GM19395 (cell line): ENCODE measurements at regions not wholly inside any gene's neighbourhood (a gene's known extent, or its start where the extent isn't known, plus 50 kb on each side); places are given as distances from the start of the nearest gene placed in this dataset.
"Not testable (repeated sequence)": the region's sequence is repeated elsewhere in the genome, so short reads cannot be mapped to it uniquely, and the experiment has no call there.

Experiments used
- ATAC-seq: cut with Tn5 transposase; IDR thresholded peaks from one replicate; pipeline ENCODE4 v1.9.1; 2021; ENCODE audit warnings: mild to moderate bottlenecking, moderate library complexity; ENCODE audit not compliant: unreplicated experiment

DNA sequence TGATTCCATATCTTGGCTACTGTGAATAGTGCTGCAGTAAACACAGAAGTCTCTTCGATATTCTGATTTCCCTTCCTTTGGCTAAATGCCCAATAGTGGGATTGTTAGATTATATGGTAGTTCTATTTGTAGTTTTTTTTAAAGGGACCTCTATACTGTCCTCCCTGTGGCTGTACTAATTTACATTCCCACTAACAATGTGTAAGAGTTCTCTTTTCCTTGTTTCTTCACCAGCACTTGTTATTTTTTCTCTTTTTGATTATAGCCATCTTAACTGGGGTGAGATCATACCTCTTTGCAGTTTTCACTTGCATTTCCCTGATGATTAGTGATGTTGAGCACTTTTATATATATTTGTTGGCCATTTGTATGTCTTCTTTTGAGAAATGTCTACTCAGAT is 102.0 kb downstream of the CARTPT start:
- ATAC-seq, result no peak

- ATAC-seq, result not testable (repeated sequence)
These were observed 103.0 kb downstream of the CARTPT start for GRCh38 chr5:71822065-71822464.

- ATAC-seq, result no peak
These were observed 106.9 kb downstream of the CARTPT start for GRCh38 chr5:71825992-71826391.

- ATAC-seq, result no peak
These were observed 109.4 kb downstream of the CARTPT start for GRCh38 chr5:71828291-71829040.

DNA sequence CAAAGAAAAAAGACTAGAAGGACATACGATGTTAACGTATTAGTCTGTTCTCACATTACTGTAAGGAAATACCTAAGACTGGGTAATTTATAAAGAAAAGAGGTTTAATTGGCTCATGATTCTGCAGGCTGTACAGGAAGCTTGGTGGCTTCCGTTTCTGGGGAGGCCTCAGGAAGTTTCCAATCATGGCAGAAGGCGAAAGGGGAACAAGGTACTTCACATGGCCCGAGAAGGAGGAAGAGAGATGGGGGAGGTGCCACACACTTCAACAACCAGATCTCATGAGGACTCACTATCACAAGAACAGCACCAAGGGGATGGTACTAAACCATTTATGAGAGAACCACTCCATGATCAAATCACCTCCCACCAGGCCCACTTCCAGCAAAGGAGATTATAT is 110.1 kb downstream of the CARTPT start:
- ATAC-seq, result no peak

DNA sequence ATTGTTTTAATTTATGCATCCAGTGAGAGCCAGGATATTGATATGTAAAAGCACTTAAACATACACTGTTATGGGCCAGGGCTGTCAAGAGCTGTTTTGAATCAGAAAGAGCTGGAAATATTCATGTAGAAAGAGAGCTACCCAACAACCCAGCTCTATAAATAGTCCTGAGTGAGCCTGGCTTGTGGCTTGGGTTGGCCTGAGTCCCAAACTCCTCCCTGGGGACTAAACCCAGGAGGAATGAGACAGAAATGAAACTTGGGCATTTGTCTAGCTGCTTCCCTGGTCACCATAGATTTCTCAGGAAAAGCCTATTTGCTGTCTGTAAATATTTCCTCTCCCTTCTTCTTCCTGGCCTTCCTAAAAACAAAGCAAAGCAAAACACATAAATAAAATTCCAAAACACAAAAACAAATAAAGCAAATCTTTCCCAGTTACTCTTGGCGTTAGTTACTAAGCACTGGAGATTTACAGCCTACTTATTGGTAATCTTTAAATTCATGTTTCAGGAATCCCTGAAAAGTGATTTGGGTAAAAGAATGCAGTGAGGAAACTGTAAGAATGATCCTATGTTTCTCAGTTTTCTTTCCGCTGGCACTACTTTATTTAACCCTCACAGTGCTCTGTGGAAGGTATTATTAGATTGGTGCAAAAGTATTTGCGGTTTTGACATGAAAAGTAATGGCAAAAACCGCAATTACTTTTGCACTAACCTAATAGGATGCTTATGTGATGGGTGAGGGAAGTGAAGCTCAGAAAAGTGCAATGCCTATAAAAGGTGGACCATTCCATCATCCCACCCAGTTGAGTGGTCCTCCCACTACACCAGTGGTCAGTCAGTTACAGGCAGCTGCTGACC is 111.8 kb downstream of the CARTPT start:
- no peak for ATAC-seq

DNA sequence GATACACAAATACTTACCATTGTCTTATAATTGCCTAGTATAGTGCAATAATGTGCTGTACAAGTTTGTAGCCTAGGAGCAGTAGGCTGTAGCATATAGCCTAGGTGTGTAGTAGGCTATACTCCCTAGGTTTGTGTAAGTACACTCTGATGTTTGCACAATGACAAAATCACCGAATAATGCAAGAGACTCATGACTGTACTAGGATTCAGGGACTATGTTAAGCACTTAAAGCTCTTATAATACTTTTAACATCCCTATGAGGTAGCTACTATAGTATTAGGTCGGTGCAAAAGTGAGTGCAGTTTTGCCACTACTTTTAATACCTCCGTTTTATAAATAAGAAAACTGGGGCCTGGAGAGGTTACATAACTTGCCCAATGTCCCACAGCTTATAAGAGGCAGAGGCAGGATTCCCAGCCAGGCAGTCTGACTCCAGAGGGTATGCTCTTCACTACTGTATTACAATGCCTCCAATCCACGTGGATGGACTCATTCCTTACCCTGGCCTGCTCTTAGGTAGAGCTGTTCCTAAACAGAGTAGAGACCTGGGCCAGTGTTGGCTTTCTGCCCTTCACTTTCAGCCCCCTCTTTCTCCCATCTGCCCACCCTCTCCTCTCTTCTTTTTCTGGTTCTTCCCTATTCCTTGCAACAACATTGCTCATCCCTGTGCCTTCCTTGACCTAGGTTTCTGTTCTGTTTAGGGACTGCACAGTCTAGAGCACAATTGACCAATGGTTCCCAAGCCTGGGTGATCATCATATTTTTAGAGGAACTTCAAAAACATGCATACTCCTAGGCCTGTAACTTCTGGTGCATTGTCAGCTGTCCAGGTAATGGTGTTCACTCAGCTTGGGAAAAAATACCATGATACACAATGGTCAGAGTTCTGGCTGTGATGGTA is 114.0 kb downstream of the CARTPT start:
- no peak for ATAC-seq

DNA sequence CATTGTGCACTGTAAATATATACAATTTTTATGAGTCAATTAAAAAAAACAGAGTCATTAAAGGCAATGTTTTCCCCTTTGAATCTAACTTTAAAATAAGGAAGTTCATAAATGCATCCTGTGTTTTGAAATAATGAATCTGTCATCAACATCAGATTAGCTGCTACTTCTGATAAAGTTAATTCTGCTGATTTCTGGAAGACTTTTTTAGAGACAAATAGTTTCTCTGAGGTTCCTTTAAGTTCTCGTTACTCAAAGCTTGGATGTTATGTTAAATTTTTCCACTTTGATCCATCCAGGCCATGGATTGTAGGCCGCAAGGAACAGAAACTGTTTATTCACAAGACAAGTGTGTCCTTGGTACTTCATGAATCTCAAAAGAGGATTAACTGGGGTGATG is 115.5 kb downstream of the CARTPT start:
- ATAC-seq, result no peak

DNA sequence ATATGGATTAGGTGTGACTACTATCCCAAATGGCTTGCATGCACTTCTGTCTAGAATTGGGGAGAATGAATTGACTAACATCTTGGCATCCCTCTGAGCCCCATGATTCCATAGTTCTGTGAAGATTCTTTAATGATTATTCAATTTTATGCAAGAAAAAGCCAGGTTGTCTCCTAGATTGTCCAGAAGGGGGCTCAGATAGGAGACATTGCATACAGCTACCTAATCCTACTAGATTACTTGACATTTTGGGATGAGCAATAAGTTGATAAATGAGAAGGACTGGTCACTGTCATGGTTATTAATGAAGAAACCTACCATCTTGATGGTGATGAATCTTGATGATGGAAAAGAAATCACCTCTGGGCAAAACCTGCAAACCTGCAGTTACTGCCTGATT is 117.0 kb downstream of the CARTPT start:
- ATAC-seq, result no peak

DNA sequence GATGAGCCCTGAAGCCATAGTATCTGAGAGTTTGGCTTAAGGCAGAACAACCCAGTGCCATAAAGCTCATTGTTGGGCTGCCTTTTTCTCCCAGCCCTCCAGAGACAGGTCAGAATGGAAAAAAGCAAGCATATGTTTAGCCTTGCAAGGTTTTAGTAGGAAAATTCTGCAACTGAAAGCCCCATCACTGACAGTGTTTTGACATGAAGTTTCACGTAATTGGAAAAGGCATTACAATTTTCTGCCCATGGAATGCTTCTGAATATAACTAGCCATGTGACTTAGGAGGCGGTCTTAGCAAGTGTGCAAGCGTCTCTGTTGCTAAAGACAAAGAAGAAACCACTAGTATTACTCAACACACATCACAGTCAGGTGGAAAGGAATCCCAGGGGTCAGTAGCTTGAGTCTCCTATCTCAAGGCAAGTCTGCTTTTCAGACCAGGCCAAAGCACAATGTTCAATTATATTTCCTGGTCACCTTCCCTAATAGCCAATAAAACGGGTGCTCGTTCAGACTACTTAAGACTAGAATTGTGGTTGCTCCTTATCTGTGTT is 117.6 kb downstream of the CARTPT start:
- no peak for ATAC-seq

- no peak for ATAC-seq
These were observed 119.2 kb downstream of the CARTPT start for GRCh38 chr5:71838286-71838685.

- ATAC-seq, result no peak
These were observed 120.2 kb downstream of the CARTPT start for GRCh38 chr5:71839096-71839884.

DNA sequence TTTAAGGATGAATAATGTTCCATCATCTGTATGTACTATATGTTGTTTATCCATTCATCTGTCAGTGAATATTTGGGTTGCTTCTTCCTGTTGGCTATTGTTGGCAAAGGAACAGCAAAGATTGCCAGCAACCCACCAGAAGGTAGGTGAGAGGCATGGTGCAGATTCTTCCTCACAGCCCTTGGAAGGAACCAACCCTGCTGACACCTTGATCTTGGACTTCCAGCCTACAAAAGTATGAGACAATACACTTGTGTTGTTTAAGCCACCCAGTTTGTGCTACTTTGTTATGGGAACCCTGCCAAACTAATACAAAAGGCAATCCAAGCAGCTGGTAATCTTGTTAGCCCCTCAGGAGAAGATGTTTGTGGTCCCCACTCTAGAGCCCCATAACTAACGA is 122.0 kb downstream of the CARTPT start:
- no peak for ATAC-seq

- ATAC-seq, result no peak
These were observed 124.0 kb downstream of the CARTPT start for GRCh38 chr5:71843111-71843510.

DNA sequence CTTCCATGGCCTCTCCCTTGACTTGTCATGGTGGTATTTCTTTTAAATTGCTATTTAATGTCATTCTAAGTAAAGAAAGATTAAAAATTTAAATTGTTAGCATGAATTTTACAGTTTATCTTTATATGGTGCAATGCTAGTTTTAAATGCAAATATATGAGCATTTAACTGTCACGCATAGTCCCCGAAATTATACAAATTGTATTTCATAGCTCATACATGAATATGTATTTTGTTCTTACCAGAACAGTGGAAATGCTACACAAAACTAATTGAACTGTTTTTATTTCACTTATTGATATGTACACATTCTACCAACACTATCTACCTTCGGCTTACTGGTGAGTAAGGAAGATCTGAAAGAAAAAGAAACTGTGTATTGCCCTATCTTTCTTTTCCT is 125.8 kb downstream of the CARTPT start:
- ATAC-seq, result no peak

DNA sequence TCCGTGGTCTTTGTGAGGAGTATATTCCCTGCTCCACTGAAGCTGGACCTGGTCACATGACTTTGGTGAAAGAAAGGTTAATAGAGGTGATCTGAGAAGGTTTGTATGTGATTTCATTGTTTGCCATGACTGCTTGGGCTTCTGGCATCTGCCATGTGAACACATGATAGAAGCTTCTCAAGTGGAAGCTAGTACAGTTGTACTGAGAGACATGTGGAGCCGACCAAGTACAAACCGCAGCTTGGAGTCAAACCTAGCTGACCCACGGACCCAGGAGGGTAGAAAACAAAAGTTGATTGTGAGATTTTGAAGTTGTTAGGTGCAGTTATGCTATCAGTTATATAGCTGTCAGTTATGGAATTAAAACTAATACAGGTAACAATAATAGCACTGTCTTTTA is 140.4 kb downstream of the CARTPT start:
- ATAC-seq, result no peak

- ATAC-seq, result no peak
These were observed 141.0 kb downstream of the CARTPT start for GRCh38 chr5:71860048-71860447.

DNA sequence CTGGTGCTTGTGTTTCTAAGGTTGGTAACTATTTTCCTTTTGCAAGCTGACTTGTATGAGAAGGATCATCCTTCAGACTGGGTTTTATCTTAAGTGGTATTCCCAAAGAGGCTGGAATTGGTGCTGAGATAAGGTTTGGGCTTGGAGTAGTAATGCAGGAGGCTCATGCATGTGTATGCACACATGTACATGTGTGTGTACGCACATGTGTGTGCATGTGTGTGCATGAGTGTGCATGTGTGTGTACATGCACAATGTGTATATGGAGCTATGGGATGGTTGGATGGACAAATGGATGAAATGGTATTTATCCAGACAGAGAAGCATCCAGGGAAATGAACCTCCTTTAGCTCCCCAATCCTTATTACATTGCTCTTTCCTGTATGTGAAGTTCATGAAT is 142.6 kb downstream of the CARTPT start:
- ATAC-seq, result no peak

DNA sequence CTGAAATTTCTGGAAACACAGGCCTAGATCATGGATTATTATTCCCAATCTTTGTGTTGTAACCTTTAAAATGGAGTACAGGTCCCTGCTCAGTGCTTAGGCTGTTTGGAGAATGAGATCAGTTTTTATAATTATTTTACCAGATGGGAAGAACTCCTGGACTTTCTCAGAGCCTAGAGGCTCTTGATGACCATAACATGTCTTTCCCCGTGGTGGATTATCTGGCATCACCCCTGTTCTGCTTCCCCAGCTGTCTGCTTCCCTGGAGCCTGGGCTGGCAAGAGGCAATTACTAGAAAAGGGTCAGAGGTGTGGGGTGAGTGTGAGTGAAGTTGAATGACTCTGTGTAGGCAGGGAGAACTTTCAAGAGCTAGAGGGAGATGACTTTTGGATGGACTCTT is 143.0 kb downstream of the CARTPT start:
- ATAC-seq, result no peak

DNA sequence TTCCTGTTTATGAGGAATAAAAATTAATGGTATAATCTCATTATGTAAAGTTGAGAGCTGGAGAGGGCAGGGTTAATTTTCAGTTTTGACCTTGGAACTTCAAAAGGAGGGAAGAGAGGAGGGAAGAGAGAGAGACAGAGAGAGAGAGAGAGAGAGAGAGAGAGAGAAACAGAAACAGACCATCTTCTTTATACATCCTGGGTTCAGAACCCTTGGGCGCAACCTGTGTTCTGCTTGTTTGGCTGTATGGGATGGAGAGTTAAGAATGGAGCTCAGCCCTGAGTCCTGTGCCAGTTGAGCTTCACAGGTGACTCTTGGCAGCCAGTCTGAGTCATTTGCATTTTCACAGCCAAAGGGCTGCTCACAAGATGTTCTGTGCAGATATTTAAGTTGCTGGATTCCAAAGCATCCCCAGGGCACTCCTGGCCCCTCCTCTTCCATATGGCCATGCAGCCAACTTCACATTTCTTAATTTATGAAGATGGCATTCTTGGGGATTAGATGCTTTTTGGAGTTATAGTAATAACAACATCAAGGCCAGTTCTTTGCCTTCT is 143.5 kb downstream of the CARTPT start:
- no peak for ATAC-seq
